ENCODE measurements at regions not wholly inside any gene's neighbourhood (a gene's known extent, or its start where the extent isn't known, plus 50 kb on each side); places are given as distances from the start of the nearest gene placed in this dataset.
"Not testable (repeated sequence)": the region's sequence is repeated elsewhere in the genome, so short reads cannot be mapped to it uniquely, and the experiment has no call there.

GRCh38 chr1:117740496-117740895 lies 134.6 kb downstream of the TENT5C start:
- no peaks in the 10 kb centered on the region for H3K9me3 ChIP-seq
- no peak for DNase-seq
- no peaks in the 10 kb centered on the region for H3K27me3 ChIP-seq
- no peaks in the 10 kb centered on the region for H3K4me1 ChIP-seq
- intact Hi-C loops (cut with DNase I), result no loop called here
- 100% methylated on average over 1 of the region's 3 CpGs for WGBS (ENCODE audit: insufficient coverage, low coverage, low lambda C conversion rate, missing lambda C conversion rate)
- H3K27ac ChIP-seq, result no peak overlapping the region
- no peak for TF ChIP-seq POLR2A (IDR thresholded peaks at IDR 0.05)
- TF ChIP-seq, protein P1, sequence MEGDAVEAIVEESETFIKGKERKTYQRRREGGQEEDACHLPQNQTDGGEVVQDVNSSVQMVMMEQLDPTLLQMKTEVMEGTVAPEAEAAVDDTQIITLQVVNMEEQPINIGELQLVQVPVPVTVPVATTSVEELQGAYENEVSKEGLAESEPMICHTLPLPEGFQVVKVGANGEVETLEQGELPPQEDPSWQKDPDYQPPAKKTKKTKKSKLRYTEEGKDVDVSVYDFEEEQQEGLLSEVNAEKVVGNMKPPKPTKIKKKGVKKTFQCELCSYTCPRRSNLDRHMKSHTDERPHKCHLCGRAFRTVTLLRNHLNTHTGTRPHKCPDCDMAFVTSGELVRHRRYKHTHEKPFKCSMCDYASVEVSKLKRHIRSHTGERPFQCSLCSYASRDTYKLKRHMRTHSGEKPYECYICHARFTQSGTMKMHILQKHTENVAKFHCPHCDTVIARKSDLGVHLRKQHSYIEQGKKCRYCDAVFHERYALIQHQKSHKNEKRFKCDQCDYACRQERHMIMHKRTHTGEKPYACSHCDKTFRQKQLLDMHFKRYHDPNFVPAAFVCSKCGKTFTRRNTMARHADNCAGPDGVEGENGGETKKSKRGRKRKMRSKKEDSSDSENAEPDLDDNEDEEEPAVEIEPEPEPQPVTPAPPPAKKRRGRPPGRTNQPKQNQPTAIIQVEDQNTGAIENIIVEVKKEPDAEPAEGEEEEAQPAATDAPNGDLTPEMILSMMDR (IDR thresholded peaks at IDR 0.05), result no peak
- no peak overlapping the region for H3K4me3 ChIP-seq
- no peaks in the 10 kb centered on the region for H3K36me3 ChIP-seq
- no peak for ATAC-seq

GRCh38 chr1:117746565-117746964 lies 140.7 kb downstream of the TENT5C start:
- H3K4me1 ChIP-seq; H3K36me3 ChIP-seq; intact Hi-C loops (cut with DNase I); H3K4me3 ChIP-seq; H3K27me3 ChIP-seq; ATAC-seq; DNase-seq; H3K9me3 ChIP-seq; H3K27ac ChIP-seq: not testable (repeated sequence)

- Histone ChIP-seq H3K36me3 (no peaks in the 10 kb centered on the region), H3K27me3 (no peaks in the 10 kb centered on the region), H3K4me1 (no peaks in the 10 kb centered on the region), H3K9me3 (no peaks in the 10 kb centered on the region), H3K4me3 (no peak overlapping the region), H3K27ac (no peak overlapping the region)
- no peak for DNase-seq
- no peak for ATAC-seq
- intact Hi-C loops (cut with DNase I), result no loop called here
- WGBS (ENCODE audit: insufficient coverage, low coverage, low lambda C conversion rate, missing lambda C conversion rate), result 65% methylated on average over 2 of the region's 2 CpGs
- TF ChIP-seq, protein P1 (IDR thresholded peaks at IDR 0.05), result no peak
- TF ChIP-seq POLR2A (IDR thresholded peaks at IDR 0.05), result no peak
Measured at GRCh38 chr1:117747605-117748004, 141.8 kb downstream of the TENT5C start.

DNA sequence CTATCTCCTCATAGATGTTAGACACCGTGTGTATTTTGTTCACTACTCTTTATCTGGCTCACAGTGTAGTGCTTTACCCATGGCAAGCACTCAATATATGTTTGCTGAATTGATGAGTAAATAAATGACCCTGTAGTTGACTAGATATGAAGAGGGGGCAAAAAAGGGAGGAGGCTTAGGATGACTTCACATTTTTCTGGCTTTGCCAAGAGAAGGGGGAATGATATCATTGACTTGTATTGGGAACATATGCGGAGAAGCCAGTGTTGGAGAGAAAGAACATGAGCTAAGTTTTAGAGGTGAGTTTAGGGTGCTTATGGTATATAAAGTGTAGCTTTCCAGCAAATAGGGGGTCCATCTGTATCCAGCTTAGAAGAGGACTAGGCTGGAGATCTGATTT lies 145.5 kb downstream of the TENT5C start:
- ATAC-seq (no peak), DNase-seq (no peak)
- H3K4me1 ChIP-seq, result peaks cover 0 to 21% (median 6%) of the 10 kb centered on the region in 4 donors
- no peak for TF ChIP-seq POLR2A (IDR thresholded peaks at IDR 0.05)
- TF ChIP-seq, protein P1 (IDR thresholded peaks at IDR 0.05), result no peak
- no peaks in the 10 kb centered on the region for H3K9me3 ChIP-seq
- intact Hi-C loops (cut with DNase I), result loop anchor here (10.0 kb wide), 1 partner anchor 217 kb away; no protein-coding TSS in a partner anchor
- H3K27ac ChIP-seq, result no peak overlapping the region
- WGBS (ENCODE audit: insufficient coverage, low coverage, low lambda C conversion rate, missing lambda C conversion rate), result 79% methylated on average over 2 of the region's 2 CpGs
- H3K4me3 ChIP-seq, result no peak overlapping the region
- H3K36me3 ChIP-seq, result no peaks in the 10 kb centered on the region
- H3K27me3 ChIP-seq, result no peaks in the 10 kb centered on the region

DNA sequence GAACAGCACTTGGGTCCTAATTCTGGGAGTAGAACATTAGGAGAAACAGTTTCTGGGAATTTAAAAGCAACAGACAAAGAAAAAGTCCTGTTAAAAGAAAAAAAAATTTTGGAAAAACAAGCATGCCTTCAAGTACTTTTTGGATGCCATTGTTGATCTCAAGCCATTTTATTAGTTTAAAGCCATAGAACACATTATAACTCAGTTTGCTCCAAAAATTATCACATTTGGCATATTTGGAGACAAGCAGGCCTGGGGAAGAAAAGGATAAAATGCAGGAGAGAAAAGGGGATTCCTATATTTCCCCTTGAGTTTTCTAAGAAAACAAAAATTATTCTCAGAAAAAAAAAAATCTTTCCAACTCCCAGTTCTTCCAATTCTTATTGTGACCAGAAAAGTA lies 146.8 kb downstream of the TENT5C start:
- DNase-seq (no peak), ATAC-seq (no peak)
- Histone ChIP-seq H3K4me3 (no peak overlapping the region), H3K9me3 (no peaks in the 10 kb centered on the region), H3K27me3 (no peaks in the 10 kb centered on the region), H3K27ac (no peak overlapping the region), H3K36me3 (no peaks in the 10 kb centered on the region), H3K4me1 (peaks cover 0 to 21% (median 6%) of the 10 kb centered on the region in 4 donors)
- no peak for TF ChIP-seq POLR2A (IDR thresholded peaks at IDR 0.05)
- TF ChIP-seq, protein P1 (IDR thresholded peaks at IDR 0.05), result no peak
- intact Hi-C loops (cut with DNase I), result loop anchor here (10.0 kb wide), 1 partner anchor 218 kb away; no protein-coding TSS in a partner anchor

Measured in right lobe of liver (tissue), 6 donors.